Epidermal melanocyte (primary cell): ENCODE measurements at regions not wholly inside any gene's neighbourhood (a gene's known extent, or its start where the extent isn't known, plus 50 kb on each side); places are given as distances from the start of the nearest gene placed in this dataset.

Source experiments
- DNase-seq: peaks from one replicate; pipeline ENCODE4 v3.0.0; 2011; ENCODE audit warnings: low spot score; ENCODE audit not compliant: insufficient read length

DNA sequence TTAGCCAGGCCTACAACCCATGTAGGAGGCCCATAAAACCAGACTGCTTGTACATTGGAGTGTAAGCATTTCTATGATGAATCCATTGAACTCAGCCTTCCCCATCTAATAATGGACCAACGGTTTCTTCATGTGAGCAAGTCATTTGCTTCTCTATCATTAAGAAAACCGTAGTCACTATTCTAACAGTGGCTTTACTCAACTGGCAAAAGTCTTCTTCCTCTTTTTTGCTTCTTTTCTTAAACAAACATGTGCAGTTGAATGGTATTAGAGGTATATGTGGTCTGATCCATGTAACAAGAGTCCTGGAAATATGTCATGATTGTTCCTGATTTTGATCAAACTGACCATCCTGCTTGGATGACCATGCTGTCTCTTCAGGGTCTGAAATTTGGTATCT lies 132.4 kb upstream of the STXBP5 start:
- DNase-seq = no peak

DNA sequence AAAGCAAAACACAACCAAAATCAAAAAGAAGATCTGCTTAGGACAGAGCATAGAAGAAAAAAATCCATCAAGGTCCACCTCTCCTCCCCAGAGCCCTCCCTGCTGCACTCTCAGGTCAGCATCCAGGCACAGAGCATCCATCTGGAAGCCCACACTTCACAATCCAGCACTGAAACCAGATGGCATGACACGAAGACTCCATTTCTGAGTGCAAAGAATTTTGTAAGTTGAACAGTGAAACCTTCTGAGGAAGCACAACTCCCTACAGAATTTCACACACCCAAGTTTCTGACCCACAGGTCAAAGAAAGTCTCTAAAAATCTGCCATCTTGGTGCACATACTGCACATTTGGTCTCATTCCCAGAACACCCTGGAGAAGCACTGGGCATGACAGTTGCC lies 128.8 kb upstream of the STXBP5 start:
- DNase-seq = no peak

DNA sequence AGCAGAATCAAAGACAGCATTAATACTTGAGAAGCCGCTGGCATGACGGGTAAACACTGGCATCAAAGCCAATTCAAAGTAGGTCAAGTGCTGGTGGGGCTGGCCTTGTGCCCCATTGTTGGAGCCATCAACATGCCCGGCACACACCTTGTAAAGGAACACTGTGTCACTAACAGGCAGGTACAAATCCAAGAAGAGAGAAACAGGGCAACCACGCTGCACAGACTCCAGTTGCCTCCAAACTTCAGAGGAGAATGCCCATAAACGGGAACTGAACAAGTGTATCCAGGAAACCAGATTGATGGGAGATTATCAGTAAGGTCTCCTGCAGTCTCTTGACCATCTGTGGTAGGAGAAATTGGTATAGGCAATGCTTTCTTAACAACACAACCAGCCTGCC lies 127.0 kb upstream of the STXBP5 start:
- no peak for DNase-seq

DNA sequence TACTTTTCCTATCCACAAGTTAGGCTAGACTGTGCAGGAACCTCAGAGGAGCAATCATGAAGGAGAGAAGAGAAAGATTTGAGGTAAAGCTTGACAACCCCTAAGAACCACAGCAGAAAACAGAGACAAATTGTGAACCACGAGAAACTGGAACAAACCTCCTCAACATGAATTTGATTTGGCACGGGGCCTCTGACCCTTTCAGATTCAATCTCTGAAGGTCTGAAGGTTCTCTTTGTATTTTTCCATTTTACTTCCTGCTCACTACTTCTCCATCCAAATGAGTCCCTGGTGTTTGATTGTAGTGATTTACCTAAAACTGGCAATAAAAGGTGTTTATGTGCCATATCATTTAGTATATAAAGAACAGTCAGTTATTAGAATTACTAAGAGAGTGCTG lies 126.1 kb upstream of the STXBP5 start:
- no peak for DNase-seq

DNA sequence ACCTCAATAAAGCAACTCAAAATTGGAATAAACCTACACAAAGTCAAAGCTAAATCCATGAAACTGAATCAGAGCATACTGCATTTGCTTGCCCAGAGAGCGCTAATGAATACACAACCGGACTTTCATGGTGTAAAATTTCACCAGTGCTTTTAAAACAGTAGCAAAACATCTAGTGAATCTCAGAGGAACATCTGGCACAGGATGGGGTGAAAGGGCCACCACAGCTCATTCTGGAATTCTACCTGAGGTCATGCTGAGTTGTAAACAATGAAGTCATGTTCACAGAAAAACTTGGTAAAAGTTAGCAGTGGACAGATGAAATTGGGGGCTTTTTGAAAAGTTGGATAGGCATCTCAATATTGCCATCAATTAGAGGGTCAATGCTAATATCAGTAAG lies 125.6 kb upstream of the STXBP5 start:
- no peak for DNase-seq

DNA sequence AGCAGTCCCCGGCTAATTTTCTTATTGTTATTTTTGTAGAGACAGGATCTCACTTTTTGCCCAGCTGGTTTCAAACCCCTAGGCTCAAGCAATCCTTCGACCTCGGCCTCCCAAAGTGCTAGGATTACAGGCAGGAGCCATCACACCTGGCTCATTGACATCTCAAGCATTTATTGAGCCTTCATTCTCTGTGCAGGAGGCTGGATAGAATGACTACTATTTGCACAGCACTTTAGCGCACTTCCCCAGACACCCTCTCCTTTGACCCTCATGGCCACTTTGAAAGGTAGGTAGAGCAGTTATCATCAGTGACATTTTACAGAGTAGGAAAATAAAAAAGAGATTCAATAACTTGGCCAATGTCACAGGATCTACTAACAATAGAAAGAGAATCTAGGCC lies 124.0 kb upstream of the STXBP5 start:
- no peak for DNase-seq

DNA sequence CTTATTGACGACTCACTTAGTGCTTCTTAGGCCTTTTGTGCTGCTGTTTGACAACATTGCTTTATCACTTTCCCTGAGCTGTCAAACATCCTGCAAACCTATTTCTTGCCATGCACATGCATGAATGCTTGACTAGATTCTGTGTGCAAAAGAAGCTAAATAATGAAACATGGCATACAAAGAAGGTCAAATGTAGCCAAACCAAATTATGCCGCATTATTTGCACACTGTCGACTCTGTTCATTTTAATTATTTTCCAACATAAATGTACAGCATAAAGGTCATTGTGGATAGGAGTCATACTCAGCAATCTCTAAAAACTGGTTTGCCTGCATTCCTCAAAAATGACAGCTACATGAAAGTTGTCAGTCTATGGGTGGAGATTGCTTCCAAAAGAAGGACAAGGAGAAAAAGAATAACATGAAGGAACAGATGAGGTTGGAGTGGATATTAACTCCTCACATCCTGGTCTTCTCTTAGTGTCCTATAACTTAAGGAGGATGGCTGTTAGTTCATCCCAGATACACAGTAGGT lies 123.1 kb upstream of the STXBP5 start:
- no peak for DNase-seq

DNA sequence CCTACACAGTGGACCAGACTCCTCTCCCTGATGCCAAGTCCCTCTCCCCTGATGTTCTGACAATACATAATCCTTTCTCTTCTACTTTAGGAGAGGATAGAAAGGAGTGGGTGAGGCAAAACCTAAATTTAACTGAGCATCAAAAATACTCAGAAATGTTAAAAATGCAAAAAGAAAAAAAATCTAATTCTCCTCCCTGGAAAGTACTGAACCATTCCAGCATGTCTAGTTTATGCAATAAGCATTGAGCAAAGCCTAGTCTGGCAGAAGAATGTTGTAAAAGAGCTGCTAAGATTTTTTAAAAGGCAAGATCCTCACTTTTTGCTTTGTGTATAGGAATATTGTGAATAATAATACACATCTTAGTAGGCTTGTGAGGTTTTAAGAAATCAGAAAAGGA lies 116.6 kb upstream of the STXBP5 start:
- DNase-seq = no peak

DNA sequence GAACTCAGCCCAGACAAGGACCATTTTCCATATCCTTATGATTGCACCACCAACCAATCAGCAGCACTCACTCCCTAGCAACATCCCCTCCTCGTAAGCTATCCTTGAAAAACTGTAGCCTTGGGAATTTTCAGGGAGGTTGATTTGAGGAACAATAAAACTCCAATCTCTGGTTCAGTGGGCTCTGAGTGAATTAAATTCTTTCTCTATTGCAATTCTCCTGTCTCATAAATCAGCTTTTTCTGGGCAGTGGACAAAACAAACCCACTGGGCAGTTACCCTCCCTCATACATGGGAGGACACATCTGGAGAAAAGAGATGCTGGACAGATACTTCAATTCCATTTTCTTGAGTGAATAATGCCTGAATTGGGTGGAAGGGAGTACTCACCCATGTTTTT lies 115.4 kb upstream of the STXBP5 start:
- DNase-seq = no peak

DNA sequence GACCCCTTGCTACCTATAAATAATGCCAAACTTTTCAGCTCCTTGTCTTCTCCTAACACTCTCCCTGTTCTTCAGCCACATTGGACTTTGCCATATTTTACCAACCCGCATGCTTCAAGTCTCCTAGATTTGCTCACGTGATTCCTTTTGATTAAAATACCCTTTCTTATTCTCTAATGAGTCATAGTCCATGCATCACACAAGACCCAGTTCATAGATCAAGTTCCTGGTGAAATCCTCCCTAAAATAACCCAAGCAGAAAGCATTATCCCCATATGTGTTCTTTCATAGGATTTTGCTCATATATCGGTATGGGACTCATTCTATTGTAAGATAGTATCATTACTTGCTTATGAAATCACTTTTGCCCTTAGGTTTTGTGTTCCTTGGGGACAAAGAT lies 108.9 kb upstream of the STXBP5 start:
- DNase-seq = no peak

DNA sequence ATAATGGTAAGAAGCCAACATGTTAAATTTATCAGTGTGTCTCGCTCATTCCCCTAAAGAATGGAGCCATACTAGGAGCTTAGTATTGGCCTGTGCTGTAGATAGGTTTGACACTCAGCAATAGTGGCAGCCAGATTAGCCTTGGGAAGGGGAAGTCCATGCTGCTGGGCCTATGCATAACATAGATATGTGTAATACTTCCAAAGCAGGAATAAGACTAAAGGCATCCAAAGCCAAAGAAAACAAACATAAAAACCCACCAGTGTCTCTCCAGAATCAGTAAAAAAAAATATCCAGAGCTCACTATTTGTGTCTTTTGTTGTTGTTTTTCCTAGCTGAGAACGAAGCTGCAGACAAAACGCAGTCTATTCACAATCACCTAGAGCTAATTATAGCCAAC lies 104.2 kb upstream of the STXBP5 start:
- DNase-seq = no peak

DNA sequence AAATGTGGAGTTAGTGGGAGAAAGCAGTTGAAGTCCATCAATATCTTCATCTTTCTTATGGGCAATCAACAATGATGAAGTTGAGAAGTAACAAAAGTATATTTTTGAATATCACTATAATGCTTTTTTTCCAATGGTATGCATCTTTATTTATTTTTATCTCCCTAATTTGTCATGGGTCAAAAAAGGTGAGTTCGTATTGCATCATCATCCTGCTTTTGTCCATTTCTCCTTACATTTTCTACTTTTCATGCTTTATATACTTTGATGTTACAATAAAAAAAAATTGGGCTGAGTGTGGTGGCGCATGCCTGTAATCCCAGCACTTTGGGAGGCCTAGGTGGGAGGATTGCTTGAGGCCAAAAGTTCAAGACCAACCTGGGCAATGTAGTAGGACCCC lies 101.2 kb upstream of the STXBP5 start:
- no peak for DNase-seq

DNA sequence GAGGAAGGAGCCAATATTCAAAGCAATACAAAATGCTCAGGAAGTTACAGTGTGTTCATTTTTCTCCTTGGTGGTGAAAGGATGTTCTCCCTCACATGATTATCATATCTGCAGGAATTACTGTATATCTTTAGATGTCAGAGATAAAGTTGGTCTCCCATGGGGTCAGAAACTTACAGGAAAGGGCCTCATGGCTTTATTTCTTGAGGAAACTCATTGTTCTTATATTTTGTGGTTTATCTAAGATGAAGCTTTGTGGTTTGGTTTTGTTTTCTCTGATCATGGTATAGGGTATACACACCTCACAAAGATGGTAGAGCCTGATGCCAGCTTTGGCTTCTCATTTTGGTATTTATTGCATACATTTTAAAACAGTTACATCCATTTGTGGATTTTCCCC lies 100.5 kb upstream of the STXBP5 start:
- DNase-seq = no peak

DNA sequence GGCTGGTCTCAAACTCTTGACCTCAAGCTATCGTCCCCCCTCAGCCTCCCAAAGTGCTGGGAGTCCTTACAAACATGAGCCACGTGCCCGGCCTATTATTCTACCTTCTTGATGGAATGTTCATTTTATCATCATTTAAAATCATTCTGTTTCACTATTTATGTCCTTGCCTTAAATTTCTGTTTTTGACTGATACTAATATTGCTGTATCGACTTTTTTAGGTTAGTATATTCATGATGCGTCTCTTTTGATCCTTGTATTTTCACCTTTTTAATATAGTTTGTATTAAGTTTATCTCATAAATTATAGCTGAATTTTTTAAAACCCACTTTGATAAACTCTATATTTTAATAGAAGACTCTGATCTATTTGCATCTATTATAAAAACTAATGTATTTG lies 98.4 kb upstream of the STXBP5 start:
- no peak for DNase-seq

DNA sequence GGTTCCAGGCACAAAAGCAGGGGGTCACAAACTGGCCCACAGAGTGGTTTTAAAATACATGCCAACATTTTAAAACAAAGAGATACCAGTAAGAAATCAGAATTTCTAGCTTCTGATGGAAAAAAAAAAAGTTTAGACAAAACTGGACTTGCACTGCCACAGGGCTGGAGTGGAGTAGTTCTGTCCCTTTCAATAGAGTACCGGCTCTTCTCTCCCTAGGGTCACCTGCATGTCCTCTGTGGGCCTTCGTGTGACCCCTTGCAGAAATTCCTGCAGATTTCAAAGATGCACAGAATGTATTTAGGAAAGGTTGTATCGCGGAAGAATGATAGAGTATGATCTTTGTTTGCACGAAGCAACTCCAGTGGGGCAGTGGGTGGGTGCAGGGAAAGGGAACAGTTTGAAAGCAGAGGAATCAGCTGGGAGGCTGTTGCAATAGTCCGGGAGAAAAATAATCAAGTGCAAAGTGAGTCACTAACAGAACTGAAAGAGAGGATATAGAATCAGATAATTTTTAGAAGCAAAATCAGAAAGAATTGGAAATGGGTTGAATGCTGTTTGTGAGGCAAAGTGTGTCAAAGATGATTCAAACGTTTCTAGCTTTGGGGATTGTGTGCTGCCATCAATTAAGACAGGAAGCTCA lies 97.3 kb upstream of the STXBP5 start:
- no peak for DNase-seq

DNA sequence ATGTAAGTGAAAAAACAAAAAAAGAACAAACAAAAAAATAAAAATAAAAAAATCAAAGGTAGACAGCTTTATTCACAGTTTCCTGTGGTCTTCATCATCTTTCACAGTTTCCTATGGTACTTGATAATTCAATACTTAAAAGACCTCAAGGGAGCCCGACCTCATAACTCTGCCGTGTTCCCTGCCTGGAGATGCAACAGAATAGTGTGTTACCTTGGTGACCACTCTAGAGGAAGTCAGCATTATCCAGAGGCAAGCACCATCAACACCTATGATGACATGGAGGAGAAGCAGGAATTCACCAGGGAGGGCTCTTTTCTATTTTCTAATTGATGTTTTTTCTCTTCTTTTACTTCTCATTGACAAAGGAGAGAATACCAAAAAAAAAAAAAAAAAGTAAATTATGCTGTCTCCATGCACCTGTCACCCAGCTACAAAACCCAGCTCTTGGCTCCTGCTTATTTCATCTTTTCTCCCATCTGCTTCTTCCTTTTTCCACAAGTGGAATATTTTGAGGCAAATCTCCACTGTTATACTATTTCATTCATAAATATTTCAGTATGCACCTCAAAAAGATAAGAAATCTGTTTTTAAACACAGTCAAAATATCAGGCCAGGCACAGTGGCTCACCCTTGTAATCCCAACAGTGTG lies 95.8 kb upstream of the STXBP5 start:
- DNase-seq = no peak

DNA sequence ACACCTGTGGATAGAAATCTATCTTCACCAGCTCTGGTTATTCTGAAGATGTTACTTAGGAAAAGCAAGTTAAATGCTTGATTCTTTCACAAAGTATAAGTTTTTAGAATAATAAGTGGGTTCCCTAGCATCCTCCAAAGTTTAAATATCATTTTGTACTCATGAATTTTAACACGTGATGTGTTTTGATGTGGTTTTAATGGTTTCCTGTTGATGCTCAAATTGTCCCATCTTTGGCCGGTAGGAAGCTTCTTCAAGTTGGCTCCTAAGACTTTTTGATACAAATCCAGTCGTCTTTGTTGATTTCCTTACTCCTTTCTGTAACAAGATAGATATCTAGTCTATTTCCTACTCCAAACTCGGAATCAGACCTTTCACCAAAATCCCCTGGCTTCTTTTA lies 94.5 kb upstream of the STXBP5 start:
- DNase-seq = no peak

DNA sequence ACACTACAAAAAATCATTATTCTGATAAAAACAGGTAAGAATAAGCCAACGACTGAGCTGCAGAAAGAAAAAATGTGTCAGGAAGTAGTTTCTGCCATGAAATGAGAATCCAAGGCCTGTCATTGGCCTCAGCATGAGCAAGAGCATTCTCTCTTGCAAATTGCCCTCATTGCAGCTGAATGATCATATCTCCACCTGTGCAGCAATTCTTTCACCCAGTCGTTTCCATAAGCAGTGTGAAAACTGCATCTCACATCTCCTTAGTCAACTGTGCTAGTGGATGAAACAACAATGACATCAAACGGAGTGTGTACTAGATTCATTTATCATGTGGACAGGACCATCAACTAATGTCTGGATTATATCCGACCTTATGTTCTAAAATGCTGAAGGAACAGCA lies 88.2 kb upstream of the STXBP5 start:
- DNase-seq = no peak

DNA sequence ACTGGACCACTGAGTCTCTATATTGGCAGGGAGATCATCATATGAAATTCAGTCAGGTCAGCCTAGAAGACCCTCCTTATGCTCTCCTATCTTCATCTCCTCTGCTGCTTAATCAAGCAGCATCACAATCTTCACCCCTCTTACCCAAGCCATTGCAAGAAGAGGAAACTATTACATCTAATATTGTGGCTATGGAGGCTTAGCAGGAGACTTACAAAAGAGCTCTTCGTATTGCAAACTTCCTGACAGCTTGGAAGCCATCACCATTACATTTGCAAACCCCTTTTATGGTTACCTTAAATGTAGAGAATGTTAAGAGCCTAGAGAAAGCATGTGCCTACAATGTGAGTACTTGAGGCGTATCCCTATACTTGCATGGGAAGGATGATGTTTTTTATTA lies 87.2 kb upstream of the STXBP5 start:
- DNase-seq = no peak

DNA sequence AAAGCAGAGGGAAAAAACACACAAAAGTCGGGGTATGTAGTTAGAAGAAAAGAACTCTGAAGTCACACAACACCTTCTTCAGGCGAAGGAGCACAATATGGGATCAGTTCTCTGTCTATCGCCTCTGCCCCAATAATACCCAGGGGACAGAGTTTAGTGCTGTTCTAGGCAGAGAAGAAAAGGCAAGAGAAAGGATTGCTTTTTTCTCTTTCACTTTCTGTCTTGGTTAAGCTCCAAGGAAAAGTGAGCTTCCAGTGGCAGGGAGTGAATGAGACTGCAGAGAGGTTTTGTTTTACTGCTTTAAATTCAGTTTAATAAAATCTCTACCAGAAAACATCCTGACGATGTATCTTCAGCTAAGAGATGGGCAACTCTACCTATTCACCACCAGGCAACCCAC lies 86.6 kb upstream of the STXBP5 start:
- no peak for DNase-seq

DNA sequence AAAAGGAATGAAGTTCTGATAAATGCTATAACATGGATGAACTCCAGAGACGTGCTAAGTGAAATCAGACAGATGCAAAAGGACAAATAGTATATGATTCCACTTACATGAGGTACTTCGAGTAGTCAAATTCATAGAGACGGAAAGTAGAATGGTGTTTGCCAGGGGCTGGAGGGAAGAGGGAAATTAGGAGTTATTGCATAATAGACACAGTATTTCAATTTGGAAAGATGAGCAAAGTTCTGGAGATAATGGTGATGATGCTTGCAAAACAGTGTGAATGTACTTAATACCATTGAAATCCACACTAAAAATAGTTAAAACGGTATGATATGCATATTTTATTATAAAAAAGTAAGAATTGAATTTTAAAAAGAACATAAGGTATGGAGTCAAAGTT lies 84.9 kb upstream of the STXBP5 start:
- DNase-seq = no peak

DNA sequence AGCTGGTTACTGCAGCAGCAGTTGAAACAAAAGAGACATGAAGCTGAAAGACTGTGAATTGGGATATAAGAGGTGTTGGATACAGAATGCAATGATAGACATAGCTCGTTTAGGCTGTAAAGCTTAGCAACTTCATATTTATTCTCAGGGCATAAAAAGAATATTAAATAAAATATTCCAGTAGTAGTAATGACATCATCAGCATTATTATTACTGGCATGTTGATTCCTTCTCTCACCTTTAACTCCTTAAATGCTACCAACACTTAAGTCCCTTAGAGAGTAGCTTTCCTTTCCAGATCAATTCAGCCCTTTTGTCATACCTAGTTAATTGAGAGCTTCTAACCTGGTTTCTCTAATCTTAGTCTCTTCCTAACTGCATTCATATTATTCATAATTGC lies 81.4 kb upstream of the STXBP5 start:
- no peak for DNase-seq

DNA sequence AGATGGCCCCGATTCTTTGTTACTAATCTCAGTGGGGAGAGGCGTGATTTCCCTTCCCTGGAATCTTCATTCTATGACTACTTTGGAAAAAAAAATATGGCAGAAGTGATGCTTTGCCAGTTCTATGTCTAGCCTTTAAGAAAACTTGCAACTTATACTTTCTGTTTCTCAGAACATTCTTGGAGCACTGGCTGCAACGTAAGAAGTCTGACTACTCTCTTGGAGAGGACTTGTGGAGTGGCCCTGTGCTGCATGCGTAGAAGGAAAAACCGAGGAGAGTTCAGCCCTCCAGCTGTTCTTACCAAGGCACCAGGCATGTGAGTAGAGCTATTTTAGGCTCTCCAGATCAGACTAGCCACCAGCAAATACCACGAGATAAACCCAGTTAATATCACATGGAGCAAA lies 77.6 kb upstream of the STXBP5 start:
- peak; percentile 62 for DNase-seq
